Mucosa of rectum (tissue), 2 donors: ENCODE measurements at regions not wholly inside any gene's neighbourhood (a gene's known extent, or its start where the extent isn't known, plus 50 kb on each side); places are given as distances from the start of the nearest gene placed in this dataset.
"Not testable (repeated sequence)": the region's sequence is repeated elsewhere in the genome, so short reads cannot be mapped to it uniquely, and the experiment has no call there.

ENCODE experiments used
- H3K27ac ChIP-seq, 2 donors: one replicate each; pipeline ENCODE4 v1.7.0; 2013; ENCODE audit warnings: inconsistent platforms in 2 of 2, low read depth in 2 of 2, low read length in 2 of 2
- H3K27me3 ChIP-seq, 2 donors: one replicate each; pipeline ENCODE4 v1.7.0; 2013; ENCODE audit warnings: low read length in 2 of 2; ENCODE audit not compliant: control insufficient read depth in 2 of 2, insufficient read depth in 2 of 2
- H3K36me3 ChIP-seq, 2 donors: one replicate each; pipeline ENCODE4 v1.7.0; 2013; ENCODE audit warnings: low read length in 2 of 2; ENCODE audit not compliant: control insufficient read depth in 2 of 2, insufficient read depth in 2 of 2
- H3K4me1 ChIP-seq, 2 donors: one replicate each; pipeline ENCODE4 v1.7.0; 2013; ENCODE audit warnings: low read length in 2 of 2, mild to moderate bottlenecking in 1 of 2; ENCODE audit not compliant: control insufficient read depth in 2 of 2, insufficient read depth in 2 of 2
- H3K4me3 ChIP-seq, 2 donors: one replicate each; pipeline ENCODE4 v1.7.0; 2013; ENCODE audit warnings: low read length in 2 of 2
- H3K9ac ChIP-seq, 2 donors: one replicate each; pipeline ENCODE4 v1.7.0; 2013; ENCODE audit warnings: low read length in 2 of 2, low read depth in 1 of 2, mild to moderate bottlenecking in 1 of 2
- H3K9me3 ChIP-seq, 2 donors: one replicate each; pipeline ENCODE4 v1.7.0; 2013; ENCODE audit warnings: low read length in 2 of 2; ENCODE audit not compliant: control insufficient read depth in 2 of 2
- donor health status: healthy.
- donor health status: Normal muscosa, but diverticular disease.

DNA sequence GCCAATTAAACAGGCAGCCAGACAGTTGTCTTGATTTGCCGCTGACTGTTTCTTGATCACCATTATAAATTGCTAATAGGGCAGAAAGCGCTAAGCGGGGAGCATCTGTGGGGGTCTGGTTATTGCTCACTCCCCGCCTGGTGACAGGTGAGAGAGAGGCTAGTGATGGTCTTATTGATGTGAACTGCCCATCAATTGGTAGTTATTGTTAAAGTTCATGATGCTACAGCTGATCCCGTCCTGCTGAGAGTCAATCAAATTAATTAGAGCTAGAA is 148.5 kb downstream of the LNPK start:
- Histone ChIP-seq H3K27ac (no peak overlapping the region), H3K27me3 (no peaks in the 10 kb centered on the region), H3K9me3 (no peaks in the 10 kb centered on the region), H3K4me3 (no peak overlapping the region), H3K36me3 (no peaks in the 10 kb centered on the region), H3K9ac (no peak overlapping the region), H3K4me1 (no peaks in the 10 kb centered on the region)

DNA sequence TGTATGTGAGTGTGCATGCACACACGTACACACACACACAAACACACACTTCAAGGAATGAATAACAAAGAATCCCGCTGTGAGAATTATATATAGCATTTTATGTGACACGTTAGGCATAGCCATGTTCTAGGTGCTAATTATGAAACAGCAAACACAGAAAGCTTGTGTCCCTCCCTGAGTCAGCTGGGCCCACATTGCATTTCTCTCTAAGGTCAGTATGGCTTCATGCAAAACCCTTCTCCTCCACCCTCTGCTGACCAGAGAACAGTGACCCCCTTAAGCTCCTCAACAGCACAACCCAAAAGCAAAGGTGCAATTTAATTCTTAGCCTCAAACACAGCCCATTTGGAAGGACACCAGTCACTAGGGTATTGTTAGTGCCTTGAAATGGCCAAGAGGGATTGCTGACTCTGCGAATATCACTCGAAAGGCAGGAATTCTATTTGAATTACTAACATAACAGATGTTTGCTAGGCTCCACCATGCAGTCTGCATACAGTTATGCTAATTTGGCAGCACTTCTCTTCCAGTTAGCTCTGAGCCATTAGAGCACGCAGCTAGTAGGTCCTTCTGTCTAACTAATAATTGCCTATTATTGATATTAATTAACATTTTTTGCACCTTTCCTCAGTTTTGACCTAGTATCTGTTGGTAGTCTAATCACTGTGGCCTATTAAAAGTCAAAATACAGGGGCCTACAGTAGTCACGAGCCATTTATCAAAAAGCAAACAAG is 149.0 kb downstream of the LNPK start:
- Histone ChIP-seq H3K9ac (peak overlapping the region in 1 of 2 donors; percentile 5), H3K4me1 (no peaks in the 10 kb centered on the region), H3K27ac (no peak overlapping the region), H3K27me3 (no peaks in the 10 kb centered on the region), H3K36me3 (no peaks in the 10 kb centered on the region), H3K4me3 (no peak overlapping the region), H3K9me3 (no peaks in the 10 kb centered on the region)

- Histone ChIP-seq H3K36me3 (no peaks in the 10 kb centered on the region), H3K27me3 (no peaks in the 10 kb centered on the region), H3K27ac (no peak overlapping the region), H3K9ac (no peak overlapping the region), H3K9me3 (no peaks in the 10 kb centered on the region), H3K4me1 (no peaks in the 10 kb centered on the region), H3K4me3 (no peak overlapping the region)
These were observed 154.9 kb downstream of the LNPK start for GRCh38 chr2:175847128-175847527.

- Histone ChIP-seq H3K4me1 (no peaks in the 10 kb centered on the region), H3K36me3 (no peaks in the 10 kb centered on the region), H3K9me3 (no peaks in the 10 kb centered on the region), H3K27me3 (no peaks in the 10 kb centered on the region), H3K4me3 (no peak overlapping the region), H3K27ac (no peak overlapping the region), H3K9ac (no peak overlapping the region)
These were observed 157.9 kb downstream of the LNPK start for GRCh38 chr2:175844169-175844568.

DNA sequence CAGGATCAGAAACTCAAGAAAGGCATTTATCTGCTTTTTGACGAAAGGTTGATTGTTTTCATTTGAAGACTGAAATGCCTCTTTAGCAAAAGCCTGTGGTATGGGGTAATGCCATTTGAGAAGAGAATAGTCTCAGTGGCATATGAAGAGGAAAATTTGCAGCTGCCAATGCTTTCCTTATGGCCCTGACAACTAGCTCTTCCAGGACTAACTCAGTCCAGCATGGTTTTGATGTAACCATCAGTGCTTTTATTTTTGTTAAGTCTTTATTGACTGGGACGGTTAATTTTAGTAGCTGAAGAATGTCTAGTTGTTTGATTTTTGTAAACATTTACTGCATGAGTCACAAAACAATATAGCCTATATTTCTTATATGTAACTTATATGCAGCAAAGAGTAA is 158.4 kb downstream of the LNPK start:
- Histone ChIP-seq H3K9me3 (no peaks in the 10 kb centered on the region), H3K36me3 (no peaks in the 10 kb centered on the region)

DNA sequence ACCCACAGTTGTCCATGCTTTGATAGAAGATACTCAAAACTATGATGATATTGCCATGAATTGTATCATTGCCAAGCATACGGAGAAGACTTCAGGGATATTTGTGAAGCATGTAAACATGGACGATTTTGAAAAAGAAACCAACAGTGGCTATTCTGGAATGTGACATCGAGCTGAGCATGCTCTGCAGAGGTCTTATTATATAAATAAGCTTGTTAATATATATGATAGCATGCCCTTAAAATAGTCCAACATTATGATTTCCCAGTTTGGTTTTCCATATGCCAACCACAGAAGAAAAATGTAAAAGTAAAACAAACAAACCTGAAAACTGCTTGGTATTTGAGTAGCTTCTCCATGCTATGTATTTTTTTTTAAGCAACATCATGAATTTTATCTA is 159.1 kb downstream of the LNPK start:
- H3K27ac ChIP-seq = no peak overlapping the region
- H3K9me3 ChIP-seq = no peaks in the 10 kb centered on the region
- no peaks in the 10 kb centered on the region for H3K36me3 ChIP-seq
- no peak overlapping the region for H3K4me3 ChIP-seq
- H3K4me1 ChIP-seq = no peaks in the 10 kb centered on the region
- no peak overlapping the region for H3K9ac ChIP-seq
- H3K27me3 ChIP-seq = no peaks in the 10 kb centered on the region

More for the DNA sequence above, 158.4 kb downstream of the LNPK start:
- Histone ChIP-seq H3K27ac (no peak overlapping the region), H3K4me1 (no peaks in the 10 kb centered on the region), H3K9ac (no peak overlapping the region), H3K27me3 (no peaks in the 10 kb centered on the region), H3K4me3 (no peak overlapping the region)

DNA sequence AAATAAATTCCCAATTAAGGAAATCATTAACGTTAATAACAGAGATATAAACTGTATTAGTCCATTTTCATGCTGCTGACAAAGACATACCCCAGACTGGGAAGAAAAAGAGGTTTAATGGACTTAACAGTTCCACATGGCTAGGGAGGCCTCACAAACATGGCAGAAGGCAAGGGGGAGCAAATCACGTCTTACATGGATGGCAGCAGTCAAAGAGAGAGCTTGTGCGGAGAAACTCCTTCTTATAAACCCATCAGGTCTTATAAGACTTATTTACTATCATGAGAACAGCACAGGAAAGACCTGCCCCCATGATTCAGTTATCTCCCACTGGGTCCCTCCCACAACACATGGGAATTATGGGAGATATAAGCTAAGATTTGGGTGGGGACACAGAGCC is 161.3 kb downstream of the LNPK start:
- not testable (repeated sequence) for H3K4me1 ChIP-seq, H3K4me3 ChIP-seq, H3K9me3 ChIP-seq, H3K27ac ChIP-seq, H3K27me3 ChIP-seq, H3K9ac ChIP-seq, H3K36me3 ChIP-seq

- Histone ChIP-seq H3K9ac (no peak overlapping the region), H3K4me1 (no peaks in the 10 kb centered on the region), H3K36me3 (no peaks in the 10 kb centered on the region), H3K4me3 (no peak overlapping the region), H3K27me3 (no peaks in the 10 kb centered on the region), H3K9me3 (no peaks in the 10 kb centered on the region), H3K27ac (no peak overlapping the region)
These were observed 161.8 kb downstream of the LNPK start for GRCh38 chr2:175840256-175840655.

GRCh38 chr2:175838979-175839378 is 163.1 kb downstream of the LNPK start:
- no peaks in the 10 kb centered on the region for H3K4me1 ChIP-seq
- H3K36me3 ChIP-seq = no peaks in the 10 kb centered on the region
- no peaks in the 10 kb centered on the region for H3K27me3 ChIP-seq
- H3K9me3 ChIP-seq = no peaks in the 10 kb centered on the region
- H3K4me3 ChIP-seq = no peak overlapping the region
- H3K9ac ChIP-seq = no peak overlapping the region
- H3K27ac ChIP-seq = no peak overlapping the region

DNA sequence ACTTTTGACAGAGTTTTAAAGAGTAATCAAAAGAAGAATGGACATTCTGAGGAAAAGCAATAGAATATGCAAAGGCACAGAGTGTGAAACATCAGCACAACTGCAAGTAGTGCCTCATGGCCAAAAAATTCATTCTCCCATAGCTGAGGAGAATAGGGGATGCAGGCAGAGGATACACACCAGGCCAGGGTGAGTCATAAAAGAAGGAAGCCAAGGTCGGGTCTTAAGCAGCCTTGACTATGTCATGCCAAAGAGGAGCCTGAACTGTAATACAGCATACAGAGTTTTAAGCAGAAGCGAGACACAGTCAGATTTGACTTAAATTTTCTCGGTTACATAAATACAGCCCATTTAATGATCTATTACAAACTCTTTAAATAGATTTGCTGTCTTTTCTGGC is 165.0 kb downstream of the LNPK start:
- no peaks in the 10 kb centered on the region for H3K4me1 ChIP-seq
- no peaks in the 10 kb centered on the region for H3K9me3 ChIP-seq
- H3K4me3 ChIP-seq = no peak overlapping the region
- H3K36me3 ChIP-seq = no peaks in the 10 kb centered on the region
- H3K9ac ChIP-seq = no peak overlapping the region
- H3K27me3 ChIP-seq = no peaks in the 10 kb centered on the region
- H3K27ac ChIP-seq = no peak overlapping the region

DNA sequence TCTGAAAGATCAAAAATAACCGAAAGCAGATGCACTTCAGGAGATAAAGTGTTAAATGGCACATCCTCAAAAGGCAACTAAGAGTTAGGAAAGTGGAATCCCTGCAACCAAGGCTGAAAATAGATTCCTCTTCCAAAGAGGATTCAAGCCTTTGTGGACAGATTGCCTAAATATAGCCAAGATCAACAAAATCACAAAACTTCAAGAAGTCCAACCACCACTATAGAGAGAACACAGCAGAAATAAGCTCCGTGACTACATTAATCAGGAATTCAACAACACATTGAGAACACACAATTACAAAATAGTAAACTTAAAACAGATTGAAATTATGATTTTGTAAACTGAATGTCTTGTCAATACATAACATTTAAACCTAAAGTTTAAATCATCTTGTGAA is 165.7 kb downstream of the LNPK start:
- H3K27me3 ChIP-seq = no peaks in the 10 kb centered on the region
- no peaks in the 10 kb centered on the region for H3K36me3 ChIP-seq
- H3K9ac ChIP-seq = no peak overlapping the region
- no peak overlapping the region for H3K4me3 ChIP-seq
- H3K9me3 ChIP-seq = no peaks in the 10 kb centered on the region
- no peak overlapping the region for H3K27ac ChIP-seq
- H3K4me1 ChIP-seq = no peaks in the 10 kb centered on the region
